ENCODE measurements at regions not wholly inside any gene's neighbourhood (a gene's known extent, or its start where the extent isn't known, plus 50 kb on each side); places are given as distances from the start of the nearest gene placed in this dataset.

DNA sequence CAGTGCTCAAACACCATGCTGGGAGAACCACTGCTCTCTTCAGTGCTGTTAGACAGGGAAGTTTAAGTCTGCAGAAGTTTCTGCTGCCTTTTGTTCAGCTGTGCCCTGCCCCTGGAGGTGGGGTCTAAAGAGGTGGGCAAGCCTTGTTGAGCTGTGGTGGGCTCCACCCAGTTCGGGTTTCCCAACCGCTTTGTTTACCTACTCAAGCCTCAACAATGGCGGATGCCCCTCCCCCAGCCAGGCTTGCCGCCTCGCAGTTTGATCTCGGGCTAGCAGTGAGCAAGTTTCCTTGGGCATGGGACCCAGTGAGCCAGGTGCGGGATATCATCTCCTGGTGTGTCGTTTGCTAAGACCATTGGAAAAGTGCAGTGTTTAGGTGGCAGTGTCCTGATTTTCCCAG lies 670.2 kb upstream of the ALCAM start:
- no peak overlapping the region for H2BK15ac ChIP-seq (ENCODE audit: low read length)
- H3K4me2 ChIP-seq (ENCODE audit: insufficient read depth in 1 of 2, low read depth in 2 of 2, low read length in 2 of 2) = no peak overlapping the region
- no peak for FAIRE-seq
- H3K4ac ChIP-seq (replicated peaks; ENCODE audit: insufficient read length, low read depth, low read length) = no peak overlapping the region
- H3K23me2 ChIP-seq (ENCODE audit: low read depth, low read length) = no peaks in the 10 kb centered on the region
- H2BK12ac ChIP-seq (ENCODE audit: low read depth, low read length) = no peak overlapping the region
- H2BK120ac ChIP-seq (replicated peaks; ENCODE audit: low read depth, low read length) = no peak overlapping the region
- H4K5ac ChIP-seq (ENCODE audit: insufficient read length, low read depth, low read length) = no peak overlapping the region
- TF ChIP-seq KDM1A (IDR thresholded peaks at IDR 0.05; ENCODE audit: borderline replicate concordance, low read length) (no peak), YY1 (IDR thresholded peaks at IDR 0.05; ENCODE audit: low read depth, low read length) (peak; percentile 40; the same call in 1 of the 2 replicates)
- ChIA-PET CTCF (ENCODE audit: partially characterized antibody) (no interaction called here), POLR2A (ENCODE audit: partially characterized antibody) (no interaction called here)
- no peak overlapping the region for H3K56ac ChIP-seq (replicated peaks; ENCODE audit: insufficient read length, low read depth, low read length)
- H4K8ac ChIP-seq (ENCODE audit: extremely low read depth, insufficient read depth, low read length) = no peak overlapping the region
- no peak overlapping the region for H3K27ac ChIP-seq (ENCODE audit: low read depth, low read length)
- H3K9ac ChIP-seq (replicated peaks in 1 of 4; ENCODE audit: extremely low read depth in 1 of 4, low read depth in 3 of 4, low read length in 3 of 4) = no peak overlapping the region
- DNase-seq (ENCODE audit: low read depth in 1 of 2, low spot score in 2 of 2) = no peak
- H3K9me3 ChIP-seq (ENCODE audit: insufficient read depth in 2 of 2, low read depth in 1 of 2, low read length in 1 of 2) = 0 out of 4 replicates have a peak, but pooled peaks cover 0 to 3% of the 10 kb centered on the region in 2 experiments
- H3K79me2 ChIP-seq (ENCODE audit: control insufficient read depth in 1 of 2, insufficient read depth in 2 of 2, low read length in 2 of 2) = no peaks in the 10 kb centered on the region
- H3K14ac ChIP-seq (ENCODE audit: insufficient read length) = no peak overlapping the region
- no peak overlapping the region for H3K4me3 ChIP-seq (ENCODE audit: extremely low read depth in 1 of 4, insufficient read depth in 2 of 4, low read depth in 3 of 4, low read length in 4 of 4)
- no peak overlapping the region for H2BK5ac ChIP-seq (ENCODE audit: low read depth, low read length)
- H3K36me3 ChIP-seq (ENCODE audit: control insufficient read depth in 2 of 4, insufficient read depth in 4 of 4, low read length in 3 of 4) = peaks cover 0 to 3% (median 0%) of the 10 kb centered on the region in 4 experiments; a peak in 2 of 8 replicates
- H2AK5ac ChIP-seq (ENCODE audit: low read depth, low read length) = no peak overlapping the region
- 84% methylated on average over 8 of the region's 8 CpGs; no CpG with 5 or more reads in 1 of the 2 experiments for WGBS, 2 experiments (ENCODE audit: extremely low coverage in 1 of 2, insufficient coverage in 1 of 2, insufficient read length in 1 of 2, insufficient replicate concordance in 2 of 2, low coverage in 1 of 2, low lambda C conversion rate in 2 of 2, missing lambda C conversion rate in 1 of 2)
- H3K18ac ChIP-seq (ENCODE audit: extremely low read depth, low read length) = no peak overlapping the region
- H2AFZ ChIP-seq (ENCODE audit: low read length) = no peak overlapping the region
- no peaks in the 10 kb centered on the region for H3K79me1 ChIP-seq (ENCODE audit: low read depth, low read length)
- no peak overlapping the region for H4K91ac ChIP-seq (replicated peaks; ENCODE audit: insufficient read length, low read length)
- H4K20me1 ChIP-seq (replicated peaks in 1 of 2; ENCODE audit: control insufficient read depth in 1 of 2, insufficient read depth in 2 of 2, low read length in 2 of 2) = no peaks in the 10 kb centered on the region
- no peak overlapping the region for H3K23ac ChIP-seq (ENCODE audit: insufficient read length)
- H3K4me1 ChIP-seq (replicated peaks in 1 of 4; ENCODE audit: control insufficient read depth in 3 of 4, insufficient read depth in 4 of 4, low read length in 3 of 4) = peaks cover 0 to 11% (median 2%) of the 10 kb centered on the region in 4 experiments; a peak in 4 of 7 replicates
- no peak overlapping the region for H2BK20ac ChIP-seq (ENCODE audit: low read length)
- H3K27me3 ChIP-seq (replicated peaks in 1 of 4; ENCODE audit: control insufficient read depth in 3 of 4, extremely low read depth in 1 of 4, insufficient read depth in 3 of 4, low read length in 3 of 4) = peaks cover 0 to 1% (median 0%) of the 10 kb centered on the region in 4 experiments; a peak in 1 of 7 replicates
